ENCODE measurements at regions not wholly inside any gene's neighbourhood (a gene's known extent, or its start where the extent isn't known, plus 50 kb on each side); places are given as distances from the start of the nearest gene placed in this dataset.

DNA sequence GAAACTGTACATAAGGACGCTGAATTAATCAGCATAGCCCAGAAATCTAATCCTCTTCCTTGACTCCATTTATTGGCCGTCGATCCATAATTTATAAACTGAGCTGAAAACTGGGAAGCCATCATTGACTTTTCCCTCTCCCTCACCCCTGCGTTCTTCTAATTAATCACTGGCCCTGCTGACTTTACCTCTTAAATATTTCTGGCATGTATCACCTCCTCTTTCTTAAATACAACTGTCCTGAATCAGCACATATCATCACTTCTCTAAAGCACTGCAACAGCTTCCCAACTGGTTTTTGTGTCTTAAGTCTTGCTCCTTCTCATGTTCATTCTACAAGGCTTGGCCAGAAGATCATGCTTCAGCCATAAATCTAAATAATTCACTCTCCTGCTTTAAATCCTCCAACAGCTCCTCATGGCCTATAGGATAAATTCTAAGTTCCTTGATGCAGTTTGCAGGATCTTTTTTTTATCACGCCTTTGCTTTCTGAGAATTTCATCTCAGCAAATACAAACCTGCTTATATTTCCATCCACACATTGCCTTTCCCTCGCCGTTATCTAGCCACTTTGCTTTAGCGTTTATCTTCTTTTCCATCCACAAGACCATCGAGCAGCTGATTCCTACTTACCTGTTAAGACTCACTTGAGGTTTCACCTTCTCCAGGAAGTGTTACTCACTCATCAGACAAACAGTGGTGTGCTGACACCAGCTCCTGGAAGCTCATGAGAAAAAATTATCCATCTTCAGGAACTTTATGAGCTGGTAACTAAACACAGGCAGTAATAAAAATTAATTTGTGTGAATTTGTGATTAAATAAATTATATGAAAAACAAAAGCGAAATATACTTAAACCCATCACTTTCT, 295.6 kb upstream of the FLRT2 start:
- TF ChIP-seq, protein P1, sequence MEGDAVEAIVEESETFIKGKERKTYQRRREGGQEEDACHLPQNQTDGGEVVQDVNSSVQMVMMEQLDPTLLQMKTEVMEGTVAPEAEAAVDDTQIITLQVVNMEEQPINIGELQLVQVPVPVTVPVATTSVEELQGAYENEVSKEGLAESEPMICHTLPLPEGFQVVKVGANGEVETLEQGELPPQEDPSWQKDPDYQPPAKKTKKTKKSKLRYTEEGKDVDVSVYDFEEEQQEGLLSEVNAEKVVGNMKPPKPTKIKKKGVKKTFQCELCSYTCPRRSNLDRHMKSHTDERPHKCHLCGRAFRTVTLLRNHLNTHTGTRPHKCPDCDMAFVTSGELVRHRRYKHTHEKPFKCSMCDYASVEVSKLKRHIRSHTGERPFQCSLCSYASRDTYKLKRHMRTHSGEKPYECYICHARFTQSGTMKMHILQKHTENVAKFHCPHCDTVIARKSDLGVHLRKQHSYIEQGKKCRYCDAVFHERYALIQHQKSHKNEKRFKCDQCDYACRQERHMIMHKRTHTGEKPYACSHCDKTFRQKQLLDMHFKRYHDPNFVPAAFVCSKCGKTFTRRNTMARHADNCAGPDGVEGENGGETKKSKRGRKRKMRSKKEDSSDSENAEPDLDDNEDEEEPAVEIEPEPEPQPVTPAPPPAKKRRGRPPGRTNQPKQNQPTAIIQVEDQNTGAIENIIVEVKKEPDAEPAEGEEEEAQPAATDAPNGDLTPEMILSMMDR (IDR thresholded peaks at IDR 0.05), result no peak
- TF ChIP-seq POLR2AphosphoS5 (IDR thresholded peaks at IDR 0.05), result no peak
- no peak for TF ChIP-seq POLR2A (IDR thresholded peaks at IDR 0.05)

Data from sigmoid colon (tissue), 4 donors.